ENCODE measurements at regions not wholly inside any gene's neighbourhood (a gene's known extent, or its start where the extent isn't known, plus 50 kb on each side); places are given as distances from the start of the nearest gene placed in this dataset.
"Not testable (repeated sequence)": the region's sequence is repeated elsewhere in the genome, so short reads cannot be mapped to it uniquely, and the experiment has no call there.

GRCh38 chr1:96469726-96470125, 251.9 kb upstream of the PTBP2 start:
- TF ChIP-seq CTCF (conservative IDR thresholded peaks at IDR 0.05; ENCODE audit: low read depth, low read length); EZH2 (IDR thresholded peaks at IDR 0.05; ENCODE audit: low read length, unreplicated experiment): not testable (repeated sequence)
